ENCODE measurements at regions not wholly inside any gene's neighbourhood (a gene's known extent, or its start where the extent isn't known, plus 50 kb on each side); places are given as distances from the start of the nearest gene placed in this dataset.

GRCh38 chr7:115731796-115732471 lies 298.6 kb downstream of the TFEC start:
- no peak for DNase-seq
- no peak overlapping the region for H2BK12ac ChIP-seq (ENCODE audit: low read length)
- no CpG with 5 or more reads among the region's 4 CpGs for WGBS (ENCODE audit: extremely low coverage, insufficient coverage, insufficient read length)

GRCh38 chr7:115728518-115728917 lies 302.0 kb downstream of the TFEC start:
- H3K4me1 ChIP-seq (ENCODE audit: control insufficient read depth in 1 of 2, insufficient read depth in 2 of 2, low read length in 2 of 2): no peaks in the 10 kb centered on the region
- H3K4me2 ChIP-seq (ENCODE audit: low read length): no peak overlapping the region
- no peak overlapping the region for H2BK12ac ChIP-seq (ENCODE audit: low read length)
- no peak for DNase-seq
- no peak overlapping the region for H2BK120ac ChIP-seq (ENCODE audit: insufficient read depth, low read length, poor library complexity)
- H4K91ac ChIP-seq (ENCODE audit: low read depth, low read length): no peak overlapping the region
- no peaks in the 10 kb centered on the region for H3K79me1 ChIP-seq (ENCODE audit: low read length)
- no peak overlapping the region for H4K8ac ChIP-seq (ENCODE audit: low read depth, low read length)
- no peak overlapping the region for H3K4ac ChIP-seq (ENCODE audit: low read depth, low read length)
- no peak overlapping the region for H3K27ac ChIP-seq (ENCODE audit: low read depth, low read length)
- H3K4me3 ChIP-seq (ENCODE audit: low read depth, low read length): no peak overlapping the region
- no peaks in the 10 kb centered on the region for H3K27me3 ChIP-seq (ENCODE audit: insufficient read depth, low read length)
- H3K9me3 ChIP-seq (ENCODE audit: insufficient read depth, low read depth, low read length): no peaks in the 10 kb centered on the region
- H3K14ac ChIP-seq (ENCODE audit: low read length): no peak overlapping the region
- no CpG with 5 or more reads among the region's 2 CpGs for WGBS (ENCODE audit: extremely low coverage, insufficient coverage, insufficient read length)
- H2AFZ ChIP-seq (ENCODE audit: insufficient read depth, low read length, poor library complexity): no peak overlapping the region
- no peaks in the 10 kb centered on the region for H3K79me2 ChIP-seq (ENCODE audit: control insufficient read depth, insufficient read depth, low read length, poor library complexity)
- no peak overlapping the region for H3K18ac ChIP-seq (ENCODE audit: low read length)
- no peaks in the 10 kb centered on the region for H3K36me3 ChIP-seq (ENCODE audit: control insufficient read depth in 1 of 2, insufficient read depth in 2 of 2, low read length in 2 of 2)
- no peak overlapping the region for H2BK5ac ChIP-seq (ENCODE audit: low read depth, low read length, poor library complexity)
- no peak overlapping the region for H3K23ac ChIP-seq (ENCODE audit: low read length)
- H2AK5ac ChIP-seq (ENCODE audit: low read length): no peak overlapping the region
- no peak overlapping the region for H4K12ac ChIP-seq (ENCODE audit: low read depth, low read length)
- H3K9ac ChIP-seq (ENCODE audit: low read length): no peak overlapping the region

More at GRCh38 chr7:115731796-115732471, 298.6 kb downstream of the TFEC start:
- Histone ChIP-seq H2AFZ (ENCODE audit: insufficient read depth, low read length, poor library complexity) (no peak overlapping the region), H2BK120ac (ENCODE audit: insufficient read depth, low read length, poor library complexity) (no peak overlapping the region), H2AK5ac (ENCODE audit: low read length) (no peak overlapping the region), H4K91ac (ENCODE audit: low read depth, low read length) (no peak overlapping the region), H3K4me1 (ENCODE audit: control insufficient read depth in 1 of 2, insufficient read depth in 2 of 2, low read length in 2 of 2) (no peaks in the 10 kb centered on the region), H3K9me3 (ENCODE audit: insufficient read depth, low read depth, low read length) (no peaks in the 10 kb centered on the region), H3K79me1 (ENCODE audit: low read length) (no peaks in the 10 kb centered on the region), H3K4me2 (ENCODE audit: low read length) (no peak overlapping the region), H3K4me3 (ENCODE audit: low read depth, low read length) (no peak overlapping the region), H3K27ac (ENCODE audit: low read depth, low read length) (no peak overlapping the region), H3K14ac (ENCODE audit: low read length) (no peak overlapping the region), H4K12ac (ENCODE audit: low read depth, low read length) (no peak overlapping the region), H3K36me3 (ENCODE audit: control insufficient read depth in 1 of 2, insufficient read depth in 2 of 2, low read length in 2 of 2) (no peaks in the 10 kb centered on the region), H3K4ac (ENCODE audit: low read depth, low read length) (no peak overlapping the region), H3K23ac (ENCODE audit: low read length) (no peak overlapping the region), H3K79me2 (ENCODE audit: control insufficient read depth, insufficient read depth, low read length, poor library complexity) (no peaks in the 10 kb centered on the region), H3K9ac (ENCODE audit: low read length) (no peak overlapping the region), H2BK5ac (ENCODE audit: low read depth, low read length, poor library complexity) (no peak overlapping the region), H3K27me3 (ENCODE audit: insufficient read depth, low read length) (no peaks in the 10 kb centered on the region), H3K18ac (ENCODE audit: low read length) (no peak overlapping the region), H4K8ac (ENCODE audit: low read depth, low read length) (no peak overlapping the region)

GRCh38 chr7:115724400-115725056 lies 306.0 kb downstream of the TFEC start:
- H4K91ac ChIP-seq (ENCODE audit: low read depth, low read length): no peak overlapping the region
- no peak overlapping the region for H2AK5ac ChIP-seq (ENCODE audit: low read length)
- no peak overlapping the region for H3K14ac ChIP-seq (ENCODE audit: low read length)
- no peak overlapping the region for H4K12ac ChIP-seq (ENCODE audit: low read depth, low read length)
- no peak for DNase-seq
- no peak overlapping the region for H2BK12ac ChIP-seq (ENCODE audit: low read length)
- H4K8ac ChIP-seq (ENCODE audit: low read depth, low read length): no peak overlapping the region
- no peaks in the 10 kb centered on the region for H3K36me3 ChIP-seq (ENCODE audit: control insufficient read depth in 1 of 2, insufficient read depth in 2 of 2, low read length in 2 of 2)
- H2AFZ ChIP-seq (ENCODE audit: insufficient read depth, low read length, poor library complexity): no peak overlapping the region
- no peak overlapping the region for H2BK120ac ChIP-seq (ENCODE audit: insufficient read depth, low read length, poor library complexity)
- H2BK5ac ChIP-seq (ENCODE audit: low read depth, low read length, poor library complexity): no peak overlapping the region
- no peaks in the 10 kb centered on the region for H3K27me3 ChIP-seq (ENCODE audit: insufficient read depth, low read length)
- no peak overlapping the region for H3K23ac ChIP-seq (ENCODE audit: low read length)
- no peaks in the 10 kb centered on the region for H3K79me2 ChIP-seq (ENCODE audit: control insufficient read depth, insufficient read depth, low read length, poor library complexity)
- H3K18ac ChIP-seq (ENCODE audit: low read length): no peak overlapping the region
- no peaks in the 10 kb centered on the region for H3K9me3 ChIP-seq (ENCODE audit: insufficient read depth, low read depth, low read length)
- no peak overlapping the region for H3K27ac ChIP-seq (ENCODE audit: low read depth, low read length)
- H3K4me2 ChIP-seq (ENCODE audit: low read length): no peak overlapping the region
- no peak overlapping the region for H3K4me3 ChIP-seq (ENCODE audit: low read depth, low read length)
- no peaks in the 10 kb centered on the region for H3K79me1 ChIP-seq (ENCODE audit: low read length)
- H3K9ac ChIP-seq (ENCODE audit: low read length): no peak overlapping the region
- H3K4me1 ChIP-seq (ENCODE audit: control insufficient read depth in 1 of 2, insufficient read depth in 2 of 2, low read length in 2 of 2): no peaks in the 10 kb centered on the region
- H3K4ac ChIP-seq (ENCODE audit: low read depth, low read length): no peak overlapping the region
- WGBS (ENCODE audit: extremely low coverage, insufficient coverage, insufficient read length): no CpG with 5 or more reads among the region's 3 CpGs

- Histone ChIP-seq H4K12ac (ENCODE audit: low read depth, low read length) (no peak overlapping the region), H3K23ac (ENCODE audit: low read length) (no peak overlapping the region), H2BK5ac (ENCODE audit: low read depth, low read length, poor library complexity) (no peak overlapping the region), H3K4me2 (ENCODE audit: low read length) (no peak overlapping the region), H3K36me3 (ENCODE audit: control insufficient read depth in 1 of 2, insufficient read depth in 2 of 2, low read length in 2 of 2) (no peaks in the 10 kb centered on the region), H2AFZ (ENCODE audit: insufficient read depth, low read length, poor library complexity) (no peak overlapping the region), H3K18ac (ENCODE audit: low read length) (no peak overlapping the region), H3K27me3 (ENCODE audit: insufficient read depth, low read length) (no peaks in the 10 kb centered on the region), H4K91ac (ENCODE audit: low read depth, low read length) (no peak overlapping the region), H3K79me2 (ENCODE audit: control insufficient read depth, insufficient read depth, low read length, poor library complexity) (no peaks in the 10 kb centered on the region), H3K9ac (ENCODE audit: low read length) (no peak overlapping the region), H4K8ac (ENCODE audit: low read depth, low read length) (no peak overlapping the region), H3K4me1 (ENCODE audit: control insufficient read depth in 1 of 2, insufficient read depth in 2 of 2, low read length in 2 of 2) (no peaks in the 10 kb centered on the region), H2BK12ac (ENCODE audit: low read length) (no peak overlapping the region), H2BK120ac (ENCODE audit: insufficient read depth, low read length, poor library complexity) (no peak overlapping the region), H3K79me1 (ENCODE audit: low read length) (no peaks in the 10 kb centered on the region), H3K9me3 (ENCODE audit: insufficient read depth, low read depth, low read length) (no peaks in the 10 kb centered on the region), H3K14ac (ENCODE audit: low read length) (no peak overlapping the region), H2AK5ac (ENCODE audit: low read length) (no peak overlapping the region), H3K4me3 (ENCODE audit: low read depth, low read length) (no peak overlapping the region), H3K4ac (ENCODE audit: low read depth, low read length) (no peak overlapping the region), H3K27ac (ENCODE audit: low read depth, low read length) (no peak overlapping the region)
- WGBS (ENCODE audit: extremely low coverage, insufficient coverage, insufficient read length): no CpG with 5 or more reads among the region's 4 CpGs
- DNase-seq: no peak
Observed at GRCh38 chr7:115722302-115722977, 308.1 kb downstream of the TFEC start.

Measured in trophoblast cell (in vitro differentiated cells and primary cell).